ENCODE measurements at regions not wholly inside any gene's neighbourhood (a gene's known extent, or its start where the extent isn't known, plus 50 kb on each side); places are given as distances from the start of the nearest gene placed in this dataset.

DNA sequence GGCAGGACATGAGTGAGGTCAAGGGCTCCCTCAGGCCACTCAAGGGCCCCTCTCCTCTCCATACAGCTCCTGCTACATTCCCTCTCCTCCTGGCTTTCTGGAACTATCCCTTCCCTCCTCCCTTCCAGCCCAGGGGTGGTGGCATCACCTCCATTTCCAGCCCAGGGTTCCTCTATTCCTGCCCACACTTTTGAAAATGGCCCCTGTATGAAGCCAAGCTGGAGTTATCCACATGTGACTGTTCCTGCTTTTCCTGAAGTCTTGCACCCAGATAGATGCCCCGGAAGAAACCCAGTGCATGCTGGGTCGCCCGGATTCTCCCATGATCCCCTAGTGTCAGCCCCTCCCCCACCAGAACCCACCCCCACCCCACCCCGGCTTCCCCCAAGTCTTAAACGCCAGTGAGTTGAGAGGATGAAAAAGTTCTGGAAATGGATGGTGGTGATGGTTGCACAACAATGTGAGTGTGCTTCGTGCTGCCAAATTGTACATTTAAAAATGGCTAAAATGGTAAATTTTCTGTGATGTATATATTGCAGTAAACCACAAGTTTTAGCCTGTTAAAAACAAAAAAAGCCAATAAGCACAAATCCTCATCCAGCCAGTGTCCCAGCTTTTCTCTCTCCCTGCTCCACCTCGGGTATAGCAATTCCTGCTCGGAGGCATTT, 136.9 kb downstream of the SCARB1 start:
- Histone ChIP-seq H3K27ac (ENCODE audit: low read depth in 1 of 2, low read length in 1 of 2) (peak overlapping the region; percentile 5 to 47), H3K9me3 (ENCODE audit: control insufficient read depth in 2 of 2, insufficient read depth in 1 of 2, low read length in 1 of 2) (peaks cover 0 to 4% of the 10 kb centered on the region in 2 donors), H3K4me1 (ENCODE audit: control insufficient read depth in 2 of 2, insufficient read depth in 2 of 2, low read length in 2 of 2) (peaks cover 0 to 7% of the 10 kb centered on the region in 2 donors), H3K36me3 (ENCODE audit: control insufficient read depth in 2 of 2, insufficient read depth in 2 of 2, low read length in 1 of 2) (no peaks in the 10 kb centered on the region), H3K27me3 (ENCODE audit: control insufficient read depth in 2 of 2, insufficient read depth in 1 of 2, low read length in 1 of 2) (no peaks in the 10 kb centered on the region), H3K4me3 (ENCODE audit: low read length in 2 of 2) (no peak overlapping the region)
- DNase-seq (ENCODE audit: low read depth in 6 of 9, low spot score in 9 of 9): no peak
- WGBS: 86% methylated on average over 8 of the region's 8 CpGs

DNA sequence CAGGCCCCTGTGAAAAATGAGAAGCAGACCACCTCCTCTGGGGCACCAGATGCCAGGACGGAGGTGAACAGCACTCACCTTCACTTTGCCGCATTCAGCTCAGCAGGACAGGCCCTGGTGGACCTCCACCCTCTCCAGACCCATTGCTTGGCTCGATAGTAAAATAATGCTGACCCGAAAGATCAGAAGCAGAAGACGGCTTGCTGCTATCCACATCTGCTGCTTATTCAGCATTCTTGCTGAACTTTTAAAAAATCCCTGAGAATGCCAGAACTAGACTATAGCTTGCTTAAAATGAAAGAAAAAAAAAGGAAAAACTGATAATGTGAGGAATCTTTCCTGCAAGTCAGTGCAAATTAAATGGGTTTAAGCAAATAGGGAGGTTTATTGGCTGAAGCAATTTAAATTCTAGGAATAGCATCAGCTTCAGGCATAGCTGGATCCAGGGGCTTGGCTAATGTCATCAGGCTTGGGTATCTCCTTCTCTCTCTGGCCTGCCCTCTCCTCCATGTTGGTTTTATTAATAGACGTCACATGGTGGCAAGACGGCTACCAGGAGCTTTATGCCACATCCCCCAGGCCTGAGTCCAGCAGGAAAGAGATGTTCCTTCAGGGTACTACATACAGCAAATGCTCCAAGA, 137.9 kb downstream of the SCARB1 start:
- H3K36me3 ChIP-seq (ENCODE audit: control insufficient read depth in 2 of 2, insufficient read depth in 2 of 2, low read length in 1 of 2): no peaks in the 10 kb centered on the region
- H3K27me3 ChIP-seq (ENCODE audit: control insufficient read depth in 2 of 2, insufficient read depth in 1 of 2, low read length in 1 of 2): no peaks in the 10 kb centered on the region
- no peak for DNase-seq (ENCODE audit: low read depth in 6 of 9, low spot score in 9 of 9)
- 95% methylated on average over 7 of the region's 7 CpGs for WGBS
- no peak overlapping the region for H3K4me3 ChIP-seq (ENCODE audit: low read length in 2 of 2)
- H3K27ac ChIP-seq (ENCODE audit: low read depth in 1 of 2, low read length in 1 of 2): peak overlapping the region; percentile 17 to 42
- H3K4me1 ChIP-seq (ENCODE audit: control insufficient read depth in 2 of 2, insufficient read depth in 2 of 2, low read length in 2 of 2): peaks cover 0 to 10% of the 10 kb centered on the region in 2 donors
- H3K9me3 ChIP-seq (ENCODE audit: control insufficient read depth in 2 of 2, insufficient read depth in 1 of 2, low read length in 1 of 2): no peaks in the 10 kb centered on the region

DNA sequence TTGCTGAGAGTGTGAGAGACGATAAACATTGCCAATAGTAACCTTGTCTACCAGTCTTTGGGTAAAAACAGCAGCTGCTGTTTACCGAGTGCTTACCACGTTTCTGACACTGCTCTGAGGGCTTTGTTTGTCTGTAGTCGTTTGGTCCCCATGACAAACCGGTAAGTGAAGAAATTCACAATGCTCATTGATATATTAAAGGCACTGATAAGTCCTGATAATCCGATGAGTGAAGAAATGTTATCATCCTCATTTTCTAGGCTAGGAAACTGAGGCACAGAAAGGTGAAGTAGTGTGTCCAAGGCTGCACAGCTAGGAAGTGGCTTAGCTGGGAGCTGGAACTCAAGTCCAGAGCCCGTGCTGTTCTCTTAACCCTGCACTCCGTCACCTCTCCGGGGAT, 138.6 kb downstream of the SCARB1 start:
- Histone ChIP-seq H3K27me3 (ENCODE audit: control insufficient read depth in 2 of 2, insufficient read depth in 1 of 2, low read length in 1 of 2) (no peaks in the 10 kb centered on the region), H3K27ac (ENCODE audit: low read depth in 1 of 2, low read length in 1 of 2) (no peak overlapping the region), H3K4me1 (ENCODE audit: control insufficient read depth in 2 of 2, insufficient read depth in 2 of 2, low read length in 2 of 2) (peaks cover 0 to 16% of the 10 kb centered on the region in 2 donors), H3K4me3 (ENCODE audit: low read length in 2 of 2) (no peak overlapping the region), H3K36me3 (ENCODE audit: control insufficient read depth in 2 of 2, insufficient read depth in 2 of 2, low read length in 1 of 2) (no peaks in the 10 kb centered on the region), H3K9me3 (ENCODE audit: control insufficient read depth in 2 of 2, insufficient read depth in 1 of 2, low read length in 1 of 2) (no peaks in the 10 kb centered on the region)
- no peak for DNase-seq (ENCODE audit: low read depth in 6 of 9, low spot score in 9 of 9)
- 96% methylated on average over 9 of the region's 9 CpGs for WGBS

DNA sequence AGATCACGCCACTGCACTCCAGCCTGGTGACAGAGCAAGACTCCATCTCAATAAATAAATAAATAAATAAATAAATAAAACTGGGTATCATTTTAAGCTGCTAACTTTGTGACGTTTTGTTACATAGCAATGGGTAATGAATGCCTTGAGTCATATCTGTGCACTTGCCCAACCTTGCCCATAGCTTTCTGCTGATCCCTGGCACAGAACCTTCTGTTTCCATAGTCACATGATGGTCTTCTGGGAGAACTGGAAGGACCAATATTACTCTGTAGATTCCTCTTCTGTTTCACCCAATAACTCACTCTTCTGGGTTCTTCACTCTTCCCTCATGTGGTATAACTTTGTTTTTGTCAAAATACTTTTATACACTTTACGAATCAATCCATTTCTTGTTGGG, 140.8 kb downstream of the SCARB1 start:
- DNase-seq (ENCODE audit: low read depth in 6 of 9, low spot score in 9 of 9): no peak
- no peaks in the 10 kb centered on the region for H3K9me3 ChIP-seq (ENCODE audit: control insufficient read depth in 2 of 2, insufficient read depth in 1 of 2, low read length in 1 of 2)
- H3K4me3 ChIP-seq (ENCODE audit: low read length in 2 of 2): no peak overlapping the region
- no peaks in the 10 kb centered on the region for H3K36me3 ChIP-seq (ENCODE audit: control insufficient read depth in 2 of 2, insufficient read depth in 2 of 2, low read length in 1 of 2)
- no peak overlapping the region for H3K27ac ChIP-seq (ENCODE audit: low read depth in 1 of 2, low read length in 1 of 2)
- WGBS: 97% methylated on average over 3 of the region's 3 CpGs
- no peaks in the 10 kb centered on the region for H3K27me3 ChIP-seq (ENCODE audit: control insufficient read depth in 2 of 2, insufficient read depth in 1 of 2, low read length in 1 of 2)
- H3K4me1 ChIP-seq (ENCODE audit: control insufficient read depth in 2 of 2, insufficient read depth in 2 of 2, low read length in 2 of 2): peaks cover 0 to 17% of the 10 kb centered on the region in 2 donors

DNA sequence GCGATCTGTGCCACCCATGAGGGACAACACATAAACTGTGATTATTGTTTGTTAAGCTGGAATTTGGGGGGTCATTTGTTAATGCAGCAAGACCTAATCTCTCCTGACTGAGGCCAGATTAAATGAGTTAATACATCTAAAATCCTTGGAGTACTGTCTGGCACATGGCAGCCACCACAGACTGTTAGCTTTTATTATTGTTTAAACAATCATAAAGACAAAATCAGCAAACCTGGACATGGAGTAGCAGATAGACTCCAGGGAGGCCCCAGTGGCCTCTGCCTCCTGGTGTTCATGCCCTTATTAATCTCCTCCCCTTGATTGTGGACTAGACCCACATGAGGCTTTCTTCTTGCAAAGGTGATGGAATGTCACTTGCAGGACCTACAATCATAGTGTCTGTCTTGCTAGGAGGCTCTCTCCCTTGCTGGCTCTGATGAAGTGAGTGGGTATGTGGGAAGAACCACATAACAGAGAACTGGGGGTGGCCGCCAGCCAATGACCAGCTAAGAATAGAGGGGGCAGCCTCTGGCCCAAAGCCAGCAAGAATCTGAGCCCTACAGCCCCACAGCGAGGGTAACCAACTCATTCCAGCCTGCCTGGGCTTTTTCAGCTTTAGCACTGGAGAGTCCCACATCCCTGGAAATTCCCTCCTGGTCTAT, 142.0 kb downstream of the SCARB1 start:
- WGBS: 98% methylated on average over 3 of the region's 3 CpGs
- Histone ChIP-seq H3K36me3 (ENCODE audit: control insufficient read depth in 2 of 2, insufficient read depth in 2 of 2, low read length in 1 of 2) (no peaks in the 10 kb centered on the region), H3K4me1 (ENCODE audit: control insufficient read depth in 2 of 2, insufficient read depth in 2 of 2, low read length in 2 of 2) (peaks cover 0 to 13% of the 10 kb centered on the region in 2 donors), H3K9me3 (ENCODE audit: control insufficient read depth in 2 of 2, insufficient read depth in 1 of 2, low read length in 1 of 2) (no peaks in the 10 kb centered on the region), H3K4me3 (ENCODE audit: low read length in 2 of 2) (no peak overlapping the region), H3K27ac (ENCODE audit: low read depth in 1 of 2, low read length in 1 of 2) (no peak overlapping the region), H3K27me3 (ENCODE audit: control insufficient read depth in 2 of 2, insufficient read depth in 1 of 2, low read length in 1 of 2) (no peaks in the 10 kb centered on the region)
- no peak for DNase-seq (ENCODE audit: low read depth in 6 of 9, low spot score in 9 of 9)

DNA sequence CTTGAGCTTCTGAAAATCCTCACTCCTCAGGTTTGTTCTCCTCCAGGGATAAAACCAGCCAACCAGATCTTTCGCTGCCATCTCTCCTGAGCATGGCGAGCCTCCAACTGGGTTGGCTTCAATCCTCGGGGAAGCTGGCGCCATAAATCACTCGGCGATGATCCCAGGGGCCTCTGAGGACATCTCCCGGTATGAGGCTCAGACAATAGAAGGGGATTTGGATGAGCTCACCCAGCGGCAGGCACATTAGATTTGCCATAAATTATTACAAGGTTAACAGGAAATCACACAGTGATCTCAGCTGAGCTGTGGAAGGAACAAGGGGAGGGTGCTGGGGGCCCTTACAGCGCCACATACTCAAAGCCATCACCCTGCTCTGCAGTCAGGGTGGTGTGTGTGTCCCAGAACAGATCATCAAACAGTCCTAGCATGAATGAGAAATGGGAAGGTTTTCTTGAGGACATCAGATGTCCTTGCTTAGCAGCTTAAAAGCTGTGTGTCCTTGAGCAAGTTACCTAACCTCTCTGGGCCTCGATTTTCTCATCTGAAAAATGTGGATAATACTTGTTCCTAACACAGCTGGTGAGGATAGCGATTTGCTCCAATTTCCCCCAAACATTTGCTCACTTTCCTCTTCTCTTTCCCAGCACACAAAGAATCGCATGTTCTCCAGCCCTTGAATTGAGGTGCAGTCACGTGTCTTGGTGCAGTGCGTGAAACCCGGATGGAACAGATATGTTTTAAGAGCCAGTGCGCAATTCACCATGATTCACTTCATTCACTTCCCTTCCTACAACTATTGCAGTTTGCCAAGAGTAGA, 142.8 kb downstream of the SCARB1 start:
- DNase-seq (ENCODE audit: low read depth in 6 of 9, low spot score in 9 of 9): no peak
- no peaks in the 10 kb centered on the region for H3K36me3 ChIP-seq (ENCODE audit: control insufficient read depth in 2 of 2, insufficient read depth in 2 of 2, low read length in 1 of 2)
- 81% methylated on average over 16 of the region's 16 CpGs for WGBS
- peak overlapping the region in 1 of 2 donors; percentile 12 for H3K27ac ChIP-seq (ENCODE audit: low read depth in 1 of 2, low read length in 1 of 2)
- peaks cover 0 to 14% of the 10 kb centered on the region in 2 donors for H3K4me1 ChIP-seq (ENCODE audit: control insufficient read depth in 2 of 2, insufficient read depth in 2 of 2, low read length in 2 of 2)
- no peaks in the 10 kb centered on the region for H3K27me3 ChIP-seq (ENCODE audit: control insufficient read depth in 2 of 2, insufficient read depth in 1 of 2, low read length in 1 of 2)
- H3K9me3 ChIP-seq (ENCODE audit: control insufficient read depth in 2 of 2, insufficient read depth in 1 of 2, low read length in 1 of 2): no peaks in the 10 kb centered on the region
- no peak overlapping the region for H3K4me3 ChIP-seq (ENCODE audit: low read length in 2 of 2)

DNA sequence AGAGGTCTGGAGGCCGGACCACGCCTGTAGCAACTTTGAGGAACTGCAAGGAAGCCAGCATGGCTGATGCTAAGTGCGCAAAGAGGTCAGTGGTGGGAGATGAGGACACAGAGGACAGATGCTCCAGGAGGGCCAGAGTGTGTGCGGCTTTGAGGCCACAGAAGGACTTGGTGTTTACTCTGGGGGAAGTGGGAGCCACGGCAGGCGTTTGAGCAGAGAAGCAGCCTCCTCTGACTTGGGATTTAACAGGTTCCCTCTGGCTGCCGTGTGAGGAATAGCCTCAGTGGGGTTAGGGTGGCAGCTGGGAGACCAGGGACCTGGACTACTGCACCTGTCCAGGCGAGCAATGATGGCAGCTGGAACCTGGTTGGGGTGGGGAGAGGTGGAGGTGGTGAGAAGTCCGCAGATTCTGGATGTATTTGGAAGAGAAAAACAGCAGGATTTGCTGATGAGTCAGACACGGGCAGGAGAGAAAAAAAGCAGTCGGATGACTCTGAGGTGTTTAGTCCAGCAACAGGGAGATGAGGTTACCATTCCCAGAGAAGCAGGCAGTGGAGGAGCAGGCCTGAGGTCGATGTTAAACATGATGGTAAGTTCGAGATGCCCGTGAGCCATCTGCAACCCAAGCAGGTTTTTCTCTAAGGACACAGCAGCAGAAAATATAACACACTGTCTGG, 143.5 kb downstream of the SCARB1 start:
- H3K4me1 ChIP-seq (ENCODE audit: control insufficient read depth in 2 of 2, insufficient read depth in 2 of 2, low read length in 2 of 2): peaks cover 0 to 14% of the 10 kb centered on the region in 2 donors
- no peaks in the 10 kb centered on the region for H3K36me3 ChIP-seq (ENCODE audit: control insufficient read depth in 2 of 2, insufficient read depth in 2 of 2, low read length in 1 of 2)
- DNase-seq (ENCODE audit: low read depth in 6 of 9, low spot score in 9 of 9): no peak
- H3K4me3 ChIP-seq (ENCODE audit: low read length in 2 of 2): no peak overlapping the region
- H3K27ac ChIP-seq (ENCODE audit: low read depth in 1 of 2, low read length in 1 of 2): peak overlapping the region in 1 of 2 donors; percentile 12
- WGBS: 94% methylated on average over 14 of the region's 14 CpGs
- no peaks in the 10 kb centered on the region for H3K27me3 ChIP-seq (ENCODE audit: control insufficient read depth in 2 of 2, insufficient read depth in 1 of 2, low read length in 1 of 2)
- H3K9me3 ChIP-seq (ENCODE audit: control insufficient read depth in 2 of 2, insufficient read depth in 1 of 2, low read length in 1 of 2): no peaks in the 10 kb centered on the region

DNA sequence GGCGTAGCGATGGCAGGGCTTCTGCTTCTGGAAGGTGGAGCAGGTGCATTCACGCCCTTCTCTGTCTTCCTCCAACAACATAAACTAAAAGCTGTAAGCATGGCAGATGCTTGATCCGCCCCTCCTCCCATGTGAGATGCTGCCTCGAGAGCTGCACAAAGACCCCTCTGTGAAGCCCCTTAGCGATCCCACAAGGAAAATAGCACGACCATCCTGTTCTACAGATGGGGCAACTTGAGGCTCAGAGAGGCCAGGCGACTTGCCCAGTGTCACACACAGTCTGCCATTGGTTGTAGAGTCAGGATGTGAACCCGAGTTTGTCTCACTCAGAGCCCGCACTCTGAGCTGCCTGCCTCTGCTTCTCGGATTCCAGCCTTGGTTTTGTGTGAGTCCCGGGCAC, 144.4 kb downstream of the SCARB1 start:
- WGBS: 96% methylated on average over 12 of the region's 12 CpGs
- H3K4me1 ChIP-seq (ENCODE audit: control insufficient read depth in 2 of 2, insufficient read depth in 2 of 2, low read length in 2 of 2): peaks cover 2 to 19% of the 10 kb centered on the region in 2 donors
- no peaks in the 10 kb centered on the region for H3K27me3 ChIP-seq (ENCODE audit: control insufficient read depth in 2 of 2, insufficient read depth in 1 of 2, low read length in 1 of 2)
- H3K4me3 ChIP-seq (ENCODE audit: low read length in 2 of 2): no peak overlapping the region
- no peak overlapping the region for H3K27ac ChIP-seq (ENCODE audit: low read depth in 1 of 2, low read length in 1 of 2)
- DNase-seq (ENCODE audit: low read depth in 6 of 9, low spot score in 9 of 9): no peak
- peaks cover 0 to 3% of the 10 kb centered on the region in 2 donors for H3K9me3 ChIP-seq (ENCODE audit: control insufficient read depth in 2 of 2, insufficient read depth in 1 of 2, low read length in 1 of 2)
- no peaks in the 10 kb centered on the region for H3K36me3 ChIP-seq (ENCODE audit: control insufficient read depth in 2 of 2, insufficient read depth in 2 of 2, low read length in 1 of 2)

Data from thymus (tissue), 11 donors.